ENCODE measurements at regions not wholly inside any gene's neighbourhood (a gene's known extent, or its start where the extent isn't known, plus 50 kb on each side); places are given as distances from the start of the nearest gene placed in this dataset.

DNA sequence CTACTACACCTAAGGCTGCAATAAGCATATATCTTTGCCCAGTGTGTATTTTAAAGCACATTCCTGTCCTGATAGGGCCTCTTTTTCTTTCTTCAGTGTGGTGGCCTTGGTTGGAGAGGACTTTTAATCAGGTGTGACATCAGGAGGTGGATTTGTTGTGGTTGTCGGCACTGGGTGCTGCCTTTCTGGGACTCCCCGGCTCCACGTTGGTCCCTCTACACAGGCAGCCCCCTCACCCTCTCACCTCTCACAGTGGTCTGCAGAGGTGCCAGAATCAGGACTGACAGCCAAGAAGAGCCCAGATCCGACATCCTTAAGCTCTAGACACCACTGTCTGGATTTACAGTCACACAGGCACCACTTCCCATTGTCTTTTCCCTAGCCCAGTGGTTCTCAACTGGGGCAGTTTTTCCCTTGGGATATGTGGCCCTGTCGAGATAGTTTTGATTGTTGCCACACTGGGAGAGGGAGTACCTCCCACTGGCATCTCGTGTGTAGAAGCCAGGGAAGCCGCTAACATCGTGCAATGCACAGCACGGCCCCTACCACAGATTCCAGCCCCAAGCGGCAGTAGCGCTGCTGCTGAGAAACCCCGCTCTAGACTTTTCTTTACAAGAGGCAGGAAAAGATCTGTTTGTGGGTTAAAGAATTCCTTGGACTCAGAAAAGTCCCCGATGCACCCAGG lies 314.1 kb downstream of the QKI start:
- no peak overlapping the region for H3K4me3 ChIP-seq (replicated peaks in 1 of 2; ENCODE audit: low read depth in 1 of 2, low read length in 2 of 2)
- ChIA-PET CTCF (no interaction called here), RAD21 (ENCODE audit: low non-redundant PET in 1 of 2, low total read pairs in 2 of 2, uncharacterized antibody in 2 of 2, unreplicated experiment in 2 of 2) (no interaction called here), POLR2A (no interaction called here)
- no TSS peak for BruUV-seq (replicated peaks)
- no peaks in the 10 kb centered on the region for H3K4me1 ChIP-seq (ENCODE audit: control insufficient read depth in 1 of 2, insufficient read depth in 2 of 2, low read length in 2 of 2)
- intact Hi-C loops (cut with micrococcal nuclease): no loop called here
- H3K4me2 ChIP-seq (ENCODE audit: low read length): no peak overlapping the region
- no peaks in the 10 kb centered on the region for H3K27me3 ChIP-seq (ENCODE audit: insufficient read depth, low read length)
- no peaks in the 10 kb centered on the region for H3K9me2 ChIP-seq (ENCODE audit: insufficient read depth)
- ATAC-seq (no peak), DNase-seq (ENCODE audit: low read depth, low spot score) (no peak)
- no peak overlapping the region for H2AFZ ChIP-seq (ENCODE audit: low read depth, low read length, poor library complexity, severe bottlenecking)
- H3K9ac ChIP-seq (ENCODE audit: low read length): no peak overlapping the region
- H4K20me1 ChIP-seq (ENCODE audit: insufficient read depth): no peaks in the 10 kb centered on the region
- H3K79me2 ChIP-seq (ENCODE audit: insufficient read depth, low read length): no peaks in the 10 kb centered on the region
- no peaks in the 10 kb centered on the region; a peak in 1 of 4 replicates for H3K9me3 ChIP-seq (ENCODE audit: control insufficient read depth in 1 of 2, insufficient read depth in 1 of 2, low read depth in 1 of 2, low read length in 2 of 2)
- no peaks in the 10 kb centered on the region for H3K36me3 ChIP-seq (ENCODE audit: control insufficient read depth in 1 of 2, insufficient read depth in 2 of 2, low read length in 2 of 2)
- TF ChIP-seq EGR1 (IDR thresholded peaks at IDR 0.05; ENCODE audit: low read depth): no peak
- no peak for TF ChIP-seq EZH2phosphoT487 (IDR thresholded peaks at IDR 0.05; ENCODE audit: borderline replicate concordance)
- TF ChIP-seq SP1 (IDR thresholded peaks at IDR 0.05; ENCODE audit: low read depth): no peak
- no peak for TF ChIP-seq CBX3 (IDR thresholded peaks at IDR 0.05; ENCODE audit: low read depth)
- no peak for TF ChIP-seq FOSL1 (IDR thresholded peaks at IDR 0.05; ENCODE audit: low read depth)
- TF ChIP-seq, protein P1, sequence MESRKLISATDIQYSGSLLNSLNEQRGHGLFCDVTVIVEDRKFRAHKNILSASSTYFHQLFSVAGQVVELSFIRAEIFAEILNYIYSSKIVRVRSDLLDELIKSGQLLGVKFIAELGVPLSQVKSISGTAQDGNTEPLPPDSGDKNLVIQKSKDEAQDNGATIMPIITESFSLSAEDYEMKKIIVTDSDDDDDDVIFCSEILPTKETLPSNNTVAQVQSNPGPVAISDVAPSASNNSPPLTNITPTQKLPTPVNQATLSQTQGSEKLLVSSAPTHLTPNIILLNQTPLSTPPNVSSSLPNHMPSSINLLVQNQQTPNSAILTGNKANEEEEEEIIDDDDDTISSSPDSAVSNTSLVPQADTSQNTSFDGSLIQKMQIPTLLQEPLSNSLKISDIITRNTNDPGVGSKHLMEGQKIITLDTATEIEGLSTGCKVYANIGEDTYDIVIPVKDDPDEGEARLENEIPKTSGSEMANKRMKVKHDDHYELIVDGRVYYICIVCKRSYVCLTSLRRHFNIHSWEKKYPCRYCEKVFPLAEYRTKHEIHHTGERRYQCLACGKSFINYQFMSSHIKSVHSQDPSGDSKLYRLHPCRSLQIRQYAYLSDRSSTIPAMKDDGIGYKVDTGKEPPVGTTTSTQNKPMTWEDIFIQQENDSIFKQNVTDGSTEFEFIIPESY (IDR thresholded peaks at IDR 0.05; ENCODE audit: extremely low read depth, insufficient replicate concordance, low read length): no peak
- TF ChIP-seq YY1 (IDR thresholded peaks at IDR 0.05; ENCODE audit: extremely low read depth, insufficient replicate concordance, low read depth, low read length): no peak
- no peak for TF ChIP-seq POLR2AphosphoS5 (IDR thresholded peaks at IDR 0.05; ENCODE audit: low read depth, low read length)
- TF ChIP-seq CEBPB (IDR thresholded peaks at IDR 0.05; ENCODE audit: low read depth): no peak
- no peak for TF ChIP-seq ZNF274 (IDR thresholded peaks at IDR 0.05; ENCODE audit: low read depth, low read length)
- H3K27ac ChIP-seq (ENCODE audit: low read depth, low read length): no peak overlapping the region
